Neural progenitor cell (in vitro differentiated cells): ENCODE measurements at regions not wholly inside any gene's neighbourhood (a gene's known extent, or its start where the extent isn't known, plus 50 kb on each side); places are given as distances from the start of the nearest gene placed in this dataset.

Experiments used
- DNase-seq: peaks from one replicate; pipeline ENCODE4 v3.0.0-alpha.2; 2016; ENCODE audit warnings: low spot score
- H2AFZ ChIP-seq: fragments of 200-600 bp; sonication (generic); replicated peaks from 2 replicates; pipeline ENCODE4 v1.6.1; 2016; ENCODE audit warnings: antibody characterized with exemption
- H3F3A ChIP-seq: fragments of 200-600 bp; sonication (generic); 2 replicates; pipeline ENCODE4 v1.6.1; 2016; ENCODE audit warnings: antibody characterized with exemption, low read depth
- H3K27ac ChIP-seq: fragments of 200-600 bp; sonication (generic); 2 replicates; pipeline ENCODE4 v1.5.1; 2016; ENCODE audit warnings: mild to moderate bottlenecking
- H3K27me3 ChIP-seq: fragments of 200-600 bp; sonication (generic); 2 replicates; pipeline ENCODE4 v1.6.1; 2016; ENCODE audit warnings: mild to moderate bottlenecking, moderate library complexity
- H3K36me3 ChIP-seq: fragments of 200-600 bp; sonication (generic); 2 replicates; pipeline ENCODE4 v1.5.1; 2016
- H3K4me1 ChIP-seq: fragments of 200-600 bp; sonication (generic); 2 replicates; pipeline ENCODE4 v1.6.1; 2016; ENCODE audit warnings: mixed run types
- H3K4me2 ChIP-seq: fragments of 200-600 bp; sonication (generic); 2 replicates; pipeline ENCODE4 v1.6.1; 2016
- H3K4me3 ChIP-seq: fragments of 200-600 bp; sonication (generic); 2 replicates; pipeline ENCODE4 v1.5.1; 2016
- H3K79me2 ChIP-seq: fragments of 200-600 bp; sonication (generic); 2 replicates; pipeline ENCODE4 v1.6.1; 2016; ENCODE audit warnings: low read depth
- H3K9ac ChIP-seq: fragments of 200-600 bp; sonication (generic); 2 replicates; pipeline ENCODE4 v1.6.1; 2016
- H3K9me3 ChIP-seq: fragments of 200-600 bp; sonication (generic); 2 replicates; pipeline ENCODE4 v1.5.1; 2016; ENCODE audit warnings: low read depth
- H4K20me1 ChIP-seq: fragments of 200-600 bp; sonication (generic); 2 replicates; pipeline ENCODE4 v1.6.1; 2016; ENCODE audit warnings: low read depth
- H3K27ac Mint-ChIP-seq: 3 replicates; pipeline ENCODE4 v1.8.0; 2021; ENCODE audit warnings: mixed read lengths
- H3K27me3 Mint-ChIP-seq: 2 replicates; pipeline ENCODE4 v1.8.0; 2022; ENCODE audit warnings: low read depth, mild to moderate bottlenecking, inconsistent platforms, moderate library complexity, mixed read lengths; ENCODE audit not compliant: insufficient read depth
- H3K36me3 Mint-ChIP-seq: 3 replicates; pipeline ENCODE4 v1.8.0; 2021; ENCODE audit warnings: mixed read lengths
- H3K4me1 Mint-ChIP-seq: 3 replicates; pipeline ENCODE4 v1.8.0; 2021; ENCODE audit warnings: mixed read lengths
- H3K4me3 Mint-ChIP-seq: 3 replicates; pipeline ENCODE4 v1.8.0; 2021; ENCODE audit warnings: mild to moderate bottlenecking, moderate library complexity, mixed read lengths
- H3K9me3 Mint-ChIP-seq: 3 replicates; pipeline ENCODE4 v1.8.0; 2020; ENCODE audit warnings: mixed read lengths
- CTCF ChIP-seq: fragments of 200-600 bp; sonication (generic); IDR thresholded peaks from 2 replicates; pipeline ENCODE4 v1.5.1; 2017; ENCODE audit warnings: antibody characterized with exemption, mild to moderate bottlenecking
- EZH2 ChIP-seq: fragments of 200-600 bp; sonication (generic); IDR thresholded peaks from 2 replicates; pipeline ENCODE4 v1.6.1; 2017; ENCODE audit warnings: antibody characterized with exemption, mild to moderate bottlenecking, moderate library complexity
- EZH2phosphoT487 ChIP-seq: fragments of 200-600 bp; sonication (generic); IDR thresholded peaks from 2 replicates; pipeline ENCODE4 v1.6.1; 2017; ENCODE audit warnings: antibody characterized with exemption

GRCh38 chr6:78598966-78599365 is 268.4 kb upstream of the IRAK1BP1 start:
- Histone ChIP-seq H4K20me1 (no peaks in the 10 kb centered on the region), H3K9me3 (no peaks in the 10 kb centered on the region), H3K36me3 (no peaks in the 10 kb centered on the region), H3F3A (no peaks in the 10 kb centered on the region), H3K9ac (no peak overlapping the region), H2AFZ (no peak overlapping the region), H3K4me3 (no peak overlapping the region), H3K4me1 (no peaks in the 10 kb centered on the region), H3K79me2 (no peaks in the 10 kb centered on the region), H3K4me2 (no peak overlapping the region), H3K27ac (no peak overlapping the region), H3K27me3 (no peaks in the 10 kb centered on the region)
- Mint-ChIP-seq H3K9me3 (no peaks in the 10 kb centered on the region), H3K4me1 (no peaks in the 10 kb centered on the region), H3K36me3 (no peaks in the 10 kb centered on the region), H3K27ac (no peak overlapping the region), H3K27me3 (no peaks in the 10 kb centered on the region), H3K4me3 (no peak overlapping the region)
- no peak for DNase-seq
- TF ChIP-seq CTCF (no peak), EZH2 (no peak), EZH2phosphoT487 (no peak)

- H3K79me2 ChIP-seq = no peaks in the 10 kb centered on the region
- no peaks in the 10 kb centered on the region for H3K4me1 Mint-ChIP-seq
- no peak overlapping the region for H3K4me3 ChIP-seq
- H3K9me3 Mint-ChIP-seq = no peaks in the 10 kb centered on the region
- H3K27ac ChIP-seq = no peak overlapping the region
- H3K9ac ChIP-seq = no peak overlapping the region
- no peak for DNase-seq
- no peaks in the 10 kb centered on the region for H3K9me3 ChIP-seq
- H3K27me3 Mint-ChIP-seq = no peaks in the 10 kb centered on the region
- H3K4me1 ChIP-seq = no peaks in the 10 kb centered on the region
- H3K27ac Mint-ChIP-seq = no peak overlapping the region
- TF ChIP-seq EZH2phosphoT487 (no peak), EZH2 (no peak), CTCF (no peak)
- no peaks in the 10 kb centered on the region for H4K20me1 ChIP-seq
- H3K4me3 Mint-ChIP-seq = no peak overlapping the region
- no peaks in the 10 kb centered on the region for H3K36me3 Mint-ChIP-seq
- H3F3A ChIP-seq = no peaks in the 10 kb centered on the region
- no peaks in the 10 kb centered on the region for H3K36me3 ChIP-seq
- no peak overlapping the region for H2AFZ ChIP-seq
- no peak overlapping the region for H3K4me2 ChIP-seq
- H3K27me3 ChIP-seq = no peaks in the 10 kb centered on the region
Observed at GRCh38 chr6:78599526-78599925, 267.8 kb upstream of the IRAK1BP1 start.

- Histone ChIP-seq H4K20me1 (no peaks in the 10 kb centered on the region), H2AFZ (no peak overlapping the region), H3K4me2 (no peak overlapping the region), H3K36me3 (no peaks in the 10 kb centered on the region), H3F3A (no peaks in the 10 kb centered on the region), H3K27ac (no peak overlapping the region), H3K4me3 (no peak overlapping the region), H3K79me2 (no peaks in the 10 kb centered on the region), H3K9me3 (no peaks in the 10 kb centered on the region), H3K4me1 (no peaks in the 10 kb centered on the region), H3K9ac (no peak overlapping the region), H3K27me3 (no peaks in the 10 kb centered on the region)
- no peak for TF ChIP-seq EZH2phosphoT487
- TF ChIP-seq EZH2 = no peak
- TF ChIP-seq CTCF = no peak
- DNase-seq = no peak
- no peaks in the 10 kb centered on the region for H3K9me3 Mint-ChIP-seq
- H3K36me3 Mint-ChIP-seq = no peaks in the 10 kb centered on the region
- peaks cover 3% of the 10 kb centered on the region for H3K27me3 Mint-ChIP-seq
- no peak overlapping the region for H3K4me3 Mint-ChIP-seq
- no peak overlapping the region for H3K27ac Mint-ChIP-seq
- no peaks in the 10 kb centered on the region for H3K4me1 Mint-ChIP-seq
Observed at GRCh38 chr6:78605909-78606446, 261.4 kb upstream of the IRAK1BP1 start.
